Prostate gland (tissue), 2 donors: ENCODE measurements at regions not wholly inside any gene's neighbourhood (a gene's known extent, or its start where the extent isn't known, plus 50 kb on each side); places are given as distances from the start of the nearest gene placed in this dataset.

Source experiments
- CTCF ChIP-seq, 4 experiments: fragments of 200-600 bp in 2 of 4; fragments of 450-650 bp in 2 of 4; sonication (generic) in 2 of 4; IDR thresholded peaks; 1 replicate in 3 of 4; 2 replicates in 1 of 4; pipeline ENCODE4 v1.5.1; 2016 to 2019; ENCODE audit warnings: antibody characterized with exemption in 4 of 4, mild to moderate bottlenecking in 2 of 4, moderate library complexity in 2 of 4
- POLR2A ChIP-seq: fragments of 450-650 bp; IDR thresholded peaks from one replicate; pipeline ENCODE4 v1.6.1; 2016; ENCODE audit warnings: antibody characterized with exemption, mild to moderate bottlenecking
- POLR2AphosphoS5 ChIP-seq: sonication (generic); formaldehyde crosslinking; IDR thresholded peaks from one replicate; pipeline ENCODE4 v1.6.1; 2017; ENCODE audit warnings: antibody characterized with exemption

GRCh38 chr20:40309731-40310130, 379.3 kb downstream of the MAFB start:
- TF ChIP-seq POLR2AphosphoS5 (no peak), CTCF (IDR thresholded peaks at IDR 0.05) (no peak), POLR2A (no peak)
